H9 (cell line): ENCODE measurements at regions not wholly inside any gene's neighbourhood (a gene's known extent, or its start where the extent isn't known, plus 50 kb on each side); places are given as distances from the start of the nearest gene placed in this dataset.

Experiments
- DNase-seq: peaks from one replicate; pipeline ENCODE4 v3.0.0-alpha.2; 2017
- H2AFZ ChIP-seq: one replicate; pipeline ENCODE4 v1.6.1; 2013; ENCODE audit warnings: mild to moderate bottlenecking, low read length, control low read depth, moderate library complexity
- H2AK5ac ChIP-seq: 2 replicates; pipeline ENCODE4 v1.6.1; 2013; ENCODE audit warnings: low read length, control low read depth, mixed read lengths; ENCODE audit not compliant: insufficient read length
- H2BK120ac ChIP-seq: one replicate; pipeline ENCODE4 v1.6.1; 2013; ENCODE audit warnings: low read depth, mild to moderate bottlenecking, low read length, control low read depth, inconsistent platforms; ENCODE audit not compliant: poor library complexity, severe bottlenecking
- H2BK12ac ChIP-seq: 2 replicates; pipeline ENCODE4 v1.6.1; 2013; ENCODE audit warnings: low read length, control low read depth, mixed read lengths, low read depth; ENCODE audit not compliant: insufficient read length
- H2BK15ac ChIP-seq: 2 replicates; pipeline ENCODE4 v1.6.1; 2013; ENCODE audit warnings: low read depth, low read length, control low read depth
- H2BK20ac ChIP-seq: one replicate; pipeline ENCODE4 v1.6.1; 2013; ENCODE audit warnings: low read depth, mild to moderate bottlenecking, low read length, control low read depth, inconsistent platforms; ENCODE audit not compliant: poor library complexity, severe bottlenecking
- H2BK5ac ChIP-seq: 2 replicates; pipeline ENCODE4 v1.6.1; 2013; ENCODE audit warnings: low read length, control low read depth, mixed read lengths; ENCODE audit not compliant: insufficient read length
- H3K14ac ChIP-seq: 2 replicates; pipeline ENCODE4 v1.6.1; 2013; ENCODE audit warnings: low read length, control low read depth; ENCODE audit not compliant: insufficient read depth
- H3K18ac ChIP-seq: 2 replicates; pipeline ENCODE4 v1.6.1; 2013; ENCODE audit warnings: low read depth, mild to moderate bottlenecking, mixed read lengths, low read length, control low read depth; ENCODE audit not compliant: insufficient read length
- H3K23ac ChIP-seq: 2 replicates; pipeline ENCODE4 v1.6.1; 2013; ENCODE audit warnings: low read length, control low read depth, mixed read lengths, low read depth; ENCODE audit not compliant: insufficient read length
- H3K23me2 ChIP-seq: 2 replicates; pipeline ENCODE4 v1.6.1; 2013; ENCODE audit warnings: low read depth, mild to moderate bottlenecking, mixed read lengths, low read length, control low read depth; ENCODE audit not compliant: insufficient read length, poor library complexity, severe bottlenecking
- H3K27ac ChIP-seq: 2 replicates; pipeline ENCODE4 v1.5.1; 2013; ENCODE audit warnings: low read length, control low read depth, mixed read lengths, low read depth; ENCODE audit not compliant: insufficient read length
- H3K27me3 ChIP-seq: 2 replicates; pipeline ENCODE4 v1.6.1; 2013; ENCODE audit warnings: low read length, control low read depth, inconsistent platforms; ENCODE audit not compliant: insufficient read depth
- H3K4ac ChIP-seq: 2 replicates; pipeline ENCODE4 v1.6.1; 2013; ENCODE audit warnings: low read depth, mild to moderate bottlenecking, control low read depth, inconsistent platforms, low read length, moderate library complexity
- H3K4me1 ChIP-seq: 2 replicates; pipeline ENCODE4 v1.6.1; 2013; ENCODE audit warnings: low read length, control low read depth, inconsistent platforms; ENCODE audit not compliant: insufficient read depth
- H3K4me2 ChIP-seq: 2 replicates; pipeline ENCODE4 v1.6.1; 2013; ENCODE audit warnings: low read length, control low read depth, mixed read lengths; ENCODE audit not compliant: insufficient read length, insufficient read depth
- H3K56ac ChIP-seq: 2 replicates; pipeline ENCODE4 v1.6.1; 2013; ENCODE audit warnings: low read depth, mild to moderate bottlenecking, mixed read lengths, low read length, control low read depth; ENCODE audit not compliant: insufficient read length
- H3K79me1 ChIP-seq: 2 replicates; pipeline ENCODE4 v1.6.1; 2013; ENCODE audit warnings: low read depth, mild to moderate bottlenecking, moderate library complexity, low read length, control low read depth, inconsistent platforms; ENCODE audit not compliant: insufficient read depth, poor library complexity, severe bottlenecking
- H3K79me2 ChIP-seq: 2 replicates; pipeline ENCODE4 v1.6.1; 2013; ENCODE audit warnings: low read length, control low read depth, inconsistent platforms; ENCODE audit not compliant: insufficient read depth
- H3K9ac ChIP-seq: 2 replicates; pipeline ENCODE4 v1.6.1; 2013; ENCODE audit warnings: low read length, control low read depth, mixed read lengths; ENCODE audit not compliant: insufficient read length; ENCODE audit errors: extremely low read depth
- H3K9me3 ChIP-seq: one replicate; pipeline ENCODE4 v1.6.1; 2013; ENCODE audit warnings: low read depth, low read length, inconsistent platforms; ENCODE audit not compliant: control insufficient read depth
- H3T11ph ChIP-seq: one replicate; pipeline ENCODE4 v1.6.1; 2013; ENCODE audit warnings: mild to moderate bottlenecking, low read length, control low read depth, inconsistent platforms
- H4K20me1 ChIP-seq: one replicate; pipeline ENCODE4 v1.6.1; 2013; ENCODE audit not compliant: control insufficient read depth, insufficient read length, insufficient read depth
- H4K5ac ChIP-seq: 2 replicates; pipeline ENCODE4 v1.6.1; 2013; ENCODE audit warnings: low read depth, mild to moderate bottlenecking, mixed read lengths, low read length, control low read depth; ENCODE audit not compliant: insufficient read length
- H4K8ac ChIP-seq: replicated peaks from 2 replicates; pipeline ENCODE4 v1.6.1; 2013; ENCODE audit warnings: low read length, control low read depth, mixed read lengths, low read depth; ENCODE audit not compliant: insufficient read length
- H4K91ac ChIP-seq: 2 replicates; pipeline ENCODE4 v1.6.1; 2013; ENCODE audit warnings: low read depth, mild to moderate bottlenecking, moderate library complexity, mixed read lengths, low read length, control low read depth; ENCODE audit not compliant: insufficient read length
- H3K27ac Mint-ChIP-seq, 3 experiments: 2 replicates in 2 of 3; 3 replicates in 1 of 3; pipeline ENCODE4 v1.8.0; 2020 to 2021; ENCODE audit warnings: mixed read lengths in 3 of 3, mild to moderate bottlenecking in 1 of 3, moderate library complexity in 1 of 3
- H3K27me3 Mint-ChIP-seq: 2 replicates; pipeline ENCODE4 v1.8.0; 2021; ENCODE audit warnings: low read depth, mild to moderate bottlenecking, moderate library complexity, mixed read lengths
- H3K36me3 Mint-ChIP-seq, 3 experiments: 2 replicates in 2 of 3; 3 replicates in 1 of 3; pipeline ENCODE4 v1.8.0; 2020 to 2021; ENCODE audit warnings: low read depth in 3 of 3, mixed read lengths in 3 of 3; ENCODE audit not compliant: insufficient read depth in 1 of 3
- H3K4me1 Mint-ChIP-seq, 2 experiments: 2 replicates each; pipeline ENCODE4 v1.8.0; 2020; ENCODE audit warnings: mixed read lengths in 2 of 2
- H3K4me3 Mint-ChIP-seq, 2 experiments: 2 replicates in 1 of 2; 3 replicates in 1 of 2; pipeline ENCODE4 v1.8.0; 2020 to 2021; ENCODE audit warnings: mild to moderate bottlenecking in 2 of 2, mixed read lengths in 2 of 2, moderate library complexity in 1 of 2
- H3K9me3 Mint-ChIP-seq, 2 experiments: 2 replicates in 1 of 2; 3 replicates in 1 of 2; pipeline ENCODE4 v1.8.0; 2020; ENCODE audit warnings: mild to moderate bottlenecking in 2 of 2, mixed read lengths in 2 of 2, moderate library complexity in 1 of 2
- CTCF ChIP-seq: fragments of 200-600 bp; sonication (generic); conservative IDR thresholded peaks from 3 replicates; pipeline ENCODE4 v1.8.0; 2021; ENCODE audit warnings: antibody characterized with exemption, mild to moderate bottlenecking
- WGBS: extraction: QIAGEN DNeasy Blood & Tissue Kit; methylation state at CpG from one replicate; pipeline ENCODE4 v1.1.7; 2013; ENCODE audit warnings: missing lambda C conversion rate, low lambda C conversion rate, mixed read lengths; ENCODE audit not compliant: insufficient read length; ENCODE audit errors: extremely low coverage; 5-methylcytosine and 5-hydroxymethylcytosine counted together

GRCh38 chr1:230010603-230011332 is 56.3 kb upstream of the GALNT2 start:
- Mint-ChIP-seq H3K4me1 (peaks cover 11 to 12% of the 10 kb centered on the region in 2 experiments), H3K27ac (no peak overlapping the region), H3K4me3 (no peak overlapping the region), H3K36me3 (0 out of 7 replicates have a peak, but pooled peaks cover 0 to 2% (median 0%) of the 10 kb centered on the region in 3 experiments), H3K27me3 (peaks cover 5% of the 10 kb centered on the region), H3K9me3 (no peaks in the 10 kb centered on the region)
- Histone ChIP-seq H4K5ac (no peak overlapping the region), H4K8ac (no peak overlapping the region), H3K27me3 (no peaks in the 10 kb centered on the region), H4K91ac (no peak overlapping the region), H3K79me1 (no peaks in the 10 kb centered on the region), H2BK15ac (no peak overlapping the region), H2AK5ac (no peak overlapping the region), H2BK20ac (no peak overlapping the region), H3K4ac (no peak overlapping the region), H3K9ac (no peak overlapping the region), H4K20me1 (no peaks in the 10 kb centered on the region), H3K18ac (no peak overlapping the region), H3T11ph (no peak overlapping the region), H2AFZ (no peak overlapping the region), H3K79me2 (no peaks in the 10 kb centered on the region), H2BK5ac (no peak overlapping the region), H3K23ac (no peak overlapping the region), H3K4me2 (no peak overlapping the region), H3K14ac (no peak overlapping the region), H3K9me3 (no peaks in the 10 kb centered on the region), H2BK120ac (no peak overlapping the region), H3K27ac (no peak overlapping the region), H3K4me1 (no peaks in the 10 kb centered on the region), H3K56ac (no peak overlapping the region), H2BK12ac (no peak overlapping the region), H3K23me2 (peaks cover 2% of the 10 kb centered on the region)
- no CpG with 5 or more reads among the region's 7 CpGs for WGBS
- TF ChIP-seq CTCF: no peak
- DNase-seq: no peak
